Body of pancreas (tissue), 4 donors: ENCODE measurements at regions not wholly inside any gene's neighbourhood (a gene's known extent, or its start where the extent isn't known, plus 50 kb on each side); places are given as distances from the start of the nearest gene placed in this dataset.

Source experiments
- POLR2A ChIP-seq, 3 donors: fragments of 450-650 bp; IDR thresholded peaks; one replicate each; pipeline ENCODE4 v1.6.1; 2016; ENCODE audit warnings: antibody characterized with exemption in 3 of 3, mild to moderate bottlenecking in 2 of 3
- TF ChIP-seq, protein P1 (sequence below), 7 experiments: fragments of 450-650 bp in 4 of 7; fragments of 200-600 bp in 3 of 7; sonication (generic) in 3 of 7; IDR thresholded peaks; one replicate each; pipeline ENCODE4 v1.5.1; 2016 to 2019; ENCODE audit warnings: antibody characterized with exemption in 7 of 7

DNA sequence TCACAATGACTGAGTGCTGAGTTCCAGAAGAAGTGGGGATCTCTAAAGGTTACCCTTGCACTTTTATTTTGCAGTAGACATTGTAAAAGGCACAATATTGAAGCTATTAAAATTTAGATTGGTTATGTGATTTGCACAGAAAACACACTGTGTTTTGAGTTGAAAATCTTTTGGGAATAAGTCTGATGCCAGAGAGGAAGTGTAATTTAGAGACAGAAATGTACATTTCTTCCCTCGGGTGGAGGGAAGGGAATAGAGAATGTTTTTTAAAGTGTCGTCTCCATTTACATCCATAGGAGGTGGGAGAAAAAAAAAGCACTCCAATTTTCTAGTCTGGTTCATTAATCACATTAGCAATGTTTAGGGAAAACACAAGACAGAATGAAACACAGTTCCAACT, 465.8 kb downstream of the OLFM4 start:
- TF ChIP-seq, protein P1, sequence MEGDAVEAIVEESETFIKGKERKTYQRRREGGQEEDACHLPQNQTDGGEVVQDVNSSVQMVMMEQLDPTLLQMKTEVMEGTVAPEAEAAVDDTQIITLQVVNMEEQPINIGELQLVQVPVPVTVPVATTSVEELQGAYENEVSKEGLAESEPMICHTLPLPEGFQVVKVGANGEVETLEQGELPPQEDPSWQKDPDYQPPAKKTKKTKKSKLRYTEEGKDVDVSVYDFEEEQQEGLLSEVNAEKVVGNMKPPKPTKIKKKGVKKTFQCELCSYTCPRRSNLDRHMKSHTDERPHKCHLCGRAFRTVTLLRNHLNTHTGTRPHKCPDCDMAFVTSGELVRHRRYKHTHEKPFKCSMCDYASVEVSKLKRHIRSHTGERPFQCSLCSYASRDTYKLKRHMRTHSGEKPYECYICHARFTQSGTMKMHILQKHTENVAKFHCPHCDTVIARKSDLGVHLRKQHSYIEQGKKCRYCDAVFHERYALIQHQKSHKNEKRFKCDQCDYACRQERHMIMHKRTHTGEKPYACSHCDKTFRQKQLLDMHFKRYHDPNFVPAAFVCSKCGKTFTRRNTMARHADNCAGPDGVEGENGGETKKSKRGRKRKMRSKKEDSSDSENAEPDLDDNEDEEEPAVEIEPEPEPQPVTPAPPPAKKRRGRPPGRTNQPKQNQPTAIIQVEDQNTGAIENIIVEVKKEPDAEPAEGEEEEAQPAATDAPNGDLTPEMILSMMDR (IDR thresholded peaks at IDR 0.05), result no peak
- no peak for TF ChIP-seq POLR2A (IDR thresholded peaks at IDR 0.05)
